Mononuclear cell (primary cell): ENCODE measurements at regions not wholly inside any gene's neighbourhood (a gene's known extent, or its start where the extent isn't known, plus 50 kb on each side); places are given as distances from the start of the nearest gene placed in this dataset.

ENCODE experiments used
- H3K27me3 ChIP-seq: 2 replicates; pipeline ENCODE4 v1.6.0; 2011; ENCODE audit warnings: low read length, control low read depth; ENCODE audit not compliant: insufficient read depth
- H3K4me1 ChIP-seq: 2 replicates; pipeline ENCODE4 v1.5.1; 2011; ENCODE audit warnings: mild to moderate bottlenecking, low read length, control low read depth; ENCODE audit not compliant: insufficient read depth
- H3K4me3 ChIP-seq: 2 replicates; pipeline ENCODE4 v1.5.1; 2011; ENCODE audit warnings: mild to moderate bottlenecking, low read length, moderate library complexity
- H3K9me3 ChIP-seq: 2 replicates; pipeline ENCODE4 v1.5.1; 2011; ENCODE audit warnings: low read depth, mild to moderate bottlenecking, control low read depth, low read length

- Histone ChIP-seq H3K4me3 (no peak overlapping the region), H3K4me1 (peaks cover 62% of the 10 kb centered on the region), H3K9me3 (no peaks in the 10 kb centered on the region), H3K27me3 (no peaks in the 10 kb centered on the region)
Measured at GRCh38 chr7:22576612-22577469, 76.9 kb upstream of the STEAP1B start.

GRCh38 chr7:22574754-22575520 is 74.9 kb upstream of the STEAP1B start:
- Histone ChIP-seq H3K4me3 (no peak overlapping the region), H3K9me3 (no peaks in the 10 kb centered on the region), H3K27me3 (no peaks in the 10 kb centered on the region), H3K4me1 (peaks cover 73% of the 10 kb centered on the region)

GRCh38 chr7:22572937-22573336 is 72.9 kb upstream of the STEAP1B start:
- H3K27me3 ChIP-seq: peaks cover 6% of the 10 kb centered on the region
- H3K4me1 ChIP-seq: peaks cover 72% of the 10 kb centered on the region
- no peak overlapping the region for H3K4me3 ChIP-seq
- H3K9me3 ChIP-seq: no peaks in the 10 kb centered on the region

GRCh38 chr7:22572292-22572691 is 72.3 kb upstream of the STEAP1B start:
- Histone ChIP-seq H3K27me3 (peaks cover 13% of the 10 kb centered on the region), H3K4me1 (peaks cover 65% of the 10 kb centered on the region), H3K4me3 (no peak overlapping the region), H3K9me3 (no peaks in the 10 kb centered on the region)

GRCh38 chr7:22571766-22572165 is 71.8 kb upstream of the STEAP1B start:
- no peaks in the 10 kb centered on the region for H3K9me3 ChIP-seq
- H3K4me3 ChIP-seq: no peak overlapping the region
- H3K27me3 ChIP-seq: peaks cover 14% of the 10 kb centered on the region
- peaks cover 60% of the 10 kb centered on the region for H3K4me1 ChIP-seq

- peaks cover 14% of the 10 kb centered on the region for H3K27me3 ChIP-seq
- H3K4me1 ChIP-seq: peaks cover 56% of the 10 kb centered on the region
- H3K4me3 ChIP-seq: no peak overlapping the region
- H3K9me3 ChIP-seq: no peaks in the 10 kb centered on the region
Measured at GRCh38 chr7:22569586-22570321, 69.8 kb upstream of the STEAP1B start.

- peaks cover 34% of the 10 kb centered on the region for H3K27me3 ChIP-seq
- no peak overlapping the region for H3K4me3 ChIP-seq
- no peaks in the 10 kb centered on the region for H3K9me3 ChIP-seq
- H3K4me1 ChIP-seq: peaks cover 66% of the 10 kb centered on the region
Measured at GRCh38 chr7:22566592-22566991, 66.6 kb upstream of the STEAP1B start.

- Histone ChIP-seq H3K27me3 (peaks cover 34% of the 10 kb centered on the region), H3K9me3 (no peaks in the 10 kb centered on the region), H3K4me1 (peaks cover 62% of the 10 kb centered on the region), H3K4me3 (no peak overlapping the region)
Measured at GRCh38 chr7:22566176-22566575, 66.2 kb upstream of the STEAP1B start.

GRCh38 chr7:22565315-22565811 is 65.4 kb upstream of the STEAP1B start:
- Histone ChIP-seq H3K9me3 (no peaks in the 10 kb centered on the region), H3K27me3 (peaks cover 34% of the 10 kb centered on the region), H3K4me1 (peaks cover 54% of the 10 kb centered on the region), H3K4me3 (no peak overlapping the region)

GRCh38 chr7:22564511-22565045 is 64.6 kb upstream of the STEAP1B start:
- Histone ChIP-seq H3K27me3 (peaks cover 34% of the 10 kb centered on the region), H3K9me3 (no peaks in the 10 kb centered on the region), H3K4me3 (no peak overlapping the region), H3K4me1 (peaks cover 46% of the 10 kb centered on the region)

GRCh38 chr7:22563621-22564241 is 63.7 kb upstream of the STEAP1B start:
- H3K4me3 ChIP-seq: no peak overlapping the region
- H3K27me3 ChIP-seq: peaks cover 34% of the 10 kb centered on the region
- H3K9me3 ChIP-seq: no peaks in the 10 kb centered on the region
- peaks cover 41% of the 10 kb centered on the region for H3K4me1 ChIP-seq

GRCh38 chr7:22563032-22563501 is 63.1 kb upstream of the STEAP1B start:
- H3K9me3 ChIP-seq: no peaks in the 10 kb centered on the region
- peaks cover 29% of the 10 kb centered on the region for H3K27me3 ChIP-seq
- H3K4me3 ChIP-seq: no peak overlapping the region
- peaks cover 41% of the 10 kb centered on the region for H3K4me1 ChIP-seq

GRCh38 chr7:22561895-22562593 is 62.1 kb upstream of the STEAP1B start:
- H3K27me3 ChIP-seq: peaks cover 19% of the 10 kb centered on the region
- H3K9me3 ChIP-seq: no peaks in the 10 kb centered on the region
- no peak overlapping the region for H3K4me3 ChIP-seq
- peaks cover 41% of the 10 kb centered on the region for H3K4me1 ChIP-seq
